Stomach (tissue), 4 donors: ENCODE measurements at regions not wholly inside any gene's neighbourhood (a gene's known extent, or its start where the extent isn't known, plus 50 kb on each side); places are given as distances from the start of the nearest gene placed in this dataset.

Experiments used
- CTCF ChIP-seq, 7 experiments: fragments of 450-650 bp in 4 of 7; fragments of 200-600 bp in 3 of 7; sonication (generic) in 3 of 7; IDR thresholded peaks; one replicate each; pipeline ENCODE4 v1.5.1; 2016 to 2019; ENCODE audit warnings: antibody characterized with exemption in 7 of 7, control low read depth in 2 of 7, mild to moderate bottlenecking in 1 of 7
- EP300 ChIP-seq: sonication (generic); formaldehyde crosslinking; IDR thresholded peaks from one replicate; pipeline ENCODE4 v1.6.1; 2017; ENCODE audit warnings: antibody characterized with exemption
- POLR2A ChIP-seq, 4 donors: fragments of 450-650 bp; IDR thresholded peaks; one replicate each; pipeline ENCODE4 v1.6.1; 2016; ENCODE audit warnings: antibody characterized with exemption in 4 of 4, control low read depth in 2 of 4, mild to moderate bottlenecking in 1 of 4, moderate library complexity in 1 of 4
- POLR2AphosphoS5 ChIP-seq, 3 donors: sonication (generic); formaldehyde crosslinking; IDR thresholded peaks; one replicate each; pipeline ENCODE4 v1.6.1; 2016; ENCODE audit warnings: antibody characterized with exemption in 3 of 3

- TF ChIP-seq POLR2AphosphoS5 (IDR thresholded peaks at IDR 0.05) = no peak
- no peak for TF ChIP-seq CTCF (IDR thresholded peaks at IDR 0.05)
- TF ChIP-seq EP300 = no peak
- no peak for TF ChIP-seq POLR2A (IDR thresholded peaks at IDR 0.05)
Measured at GRCh38 chr14:88104710-88105109, 99.8 kb downstream of the GPR65 start.
